Breast epithelium (tissue), 4 donors: ENCODE measurements at regions not wholly inside any gene's neighbourhood (a gene's known extent, or its start where the extent isn't known, plus 50 kb on each side); places are given as distances from the start of the nearest gene placed in this dataset.

Experiments used
- DNase-seq, 2 donors: peaks; one replicate each; pipeline ENCODE4 v3.0.0-alpha.2; 2019; ENCODE audit warnings: low spot score in 2 of 2
- H3K27ac ChIP-seq, 2 donors: fragments of 200-600 bp; sonication (generic) in 1 of 2; one replicate each; pipeline ENCODE4 v1.5.1; 2016 to 2019; ENCODE audit warnings: mild to moderate bottlenecking in 1 of 2
- H3K27me3 ChIP-seq, 2 donors: fragments of 200-600 bp; sonication (generic) in 1 of 2; one replicate each; pipeline versions ENCODE4 v1.5.1 to v1.6.0; 2017 to 2019; ENCODE audit warnings: control low read depth in 1 of 2, mild to moderate bottlenecking in 1 of 2
- H3K36me3 ChIP-seq: fragments of 200-600 bp; one replicate; pipeline ENCODE4 v1.5.1; 2019
- H3K4me1 ChIP-seq, 2 donors: fragments of 200-600 bp; sonication (generic); one replicate each; pipeline ENCODE4 v1.5.1; 2016 to 2019; ENCODE audit warnings: control low read depth in 1 of 2
- H3K4me3 ChIP-seq, 3 donors: fragments of 200-600 bp; sonication (generic); 1 replicate in 2 of 3; 2 replicates in 1 of 3; pipeline ENCODE4 v1.5.1; 2016 to 2019; ENCODE audit warnings: mild to moderate bottlenecking in 3 of 3, moderate library complexity in 2 of 3
- H3K9me3 ChIP-seq, 2 donors: fragments of 200-600 bp; sonication (generic) in 1 of 2; one replicate each; pipeline ENCODE4 v1.5.1; 2016 to 2019; ENCODE audit warnings: control low read depth in 1 of 2
- POLR2A ChIP-seq: fragments of 450-650 bp; IDR thresholded peaks from one replicate; pipeline ENCODE4 v1.6.1; 2016; ENCODE audit warnings: antibody characterized with exemption, mild to moderate bottlenecking, moderate library complexity
- POLR2AphosphoS5 ChIP-seq, 3 donors: sonication (generic); formaldehyde crosslinking; IDR thresholded peaks; one replicate each; pipeline ENCODE4 v1.6.1; 2017; ENCODE audit warnings: antibody characterized with exemption in 3 of 3
- intact Hi-C: fragments of 100-400 bp; cut with DNase I; formaldehyde crosslinking; loops from one replicate; pipeline ENCODE4 v1.15.1; 2023; ENCODE audit warnings: low total_unique reads
- TF ChIP-seq, protein P1 (sequence below), 3 donors: fragments of 450-650 bp; IDR thresholded peaks; one replicate each; pipeline ENCODE4 v1.5.1; 2016 to 2017; ENCODE audit warnings: antibody characterized with exemption in 3 of 3, mild to moderate bottlenecking in 3 of 3, moderate library complexity in 3 of 3

DNA sequence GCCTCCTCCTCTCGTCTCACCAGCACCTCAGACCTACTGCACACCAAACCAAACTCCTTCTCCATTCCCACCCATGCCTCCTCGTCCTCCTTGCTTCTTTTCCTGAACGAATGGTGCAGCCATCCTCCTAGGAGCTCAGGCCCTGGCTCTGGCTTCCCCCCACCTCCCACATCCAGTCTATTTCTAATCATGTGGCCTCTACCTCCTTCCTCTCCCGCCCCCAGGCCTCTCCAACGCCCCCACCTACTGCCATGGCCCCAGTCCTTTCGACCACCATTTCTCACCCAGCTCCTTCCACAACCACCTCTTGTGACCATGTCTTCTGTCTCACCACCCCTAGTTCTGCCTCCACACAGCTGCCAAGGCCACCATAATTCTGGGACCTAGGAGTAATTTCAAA, 127.1 kb downstream of the PJA1 start:
- no peak overlapping the region for H3K4me3 ChIP-seq
- intact Hi-C loops: no loop called here
- no peak overlapping the region for H3K27ac ChIP-seq
- no peaks in the 10 kb centered on the region for H3K9me3 ChIP-seq
- H3K4me1 ChIP-seq: no peaks in the 10 kb centered on the region
- TF ChIP-seq POLR2AphosphoS5 (IDR thresholded peaks at IDR 0.05) (no peak), POLR2A (no peak)
- TF ChIP-seq, protein P1, sequence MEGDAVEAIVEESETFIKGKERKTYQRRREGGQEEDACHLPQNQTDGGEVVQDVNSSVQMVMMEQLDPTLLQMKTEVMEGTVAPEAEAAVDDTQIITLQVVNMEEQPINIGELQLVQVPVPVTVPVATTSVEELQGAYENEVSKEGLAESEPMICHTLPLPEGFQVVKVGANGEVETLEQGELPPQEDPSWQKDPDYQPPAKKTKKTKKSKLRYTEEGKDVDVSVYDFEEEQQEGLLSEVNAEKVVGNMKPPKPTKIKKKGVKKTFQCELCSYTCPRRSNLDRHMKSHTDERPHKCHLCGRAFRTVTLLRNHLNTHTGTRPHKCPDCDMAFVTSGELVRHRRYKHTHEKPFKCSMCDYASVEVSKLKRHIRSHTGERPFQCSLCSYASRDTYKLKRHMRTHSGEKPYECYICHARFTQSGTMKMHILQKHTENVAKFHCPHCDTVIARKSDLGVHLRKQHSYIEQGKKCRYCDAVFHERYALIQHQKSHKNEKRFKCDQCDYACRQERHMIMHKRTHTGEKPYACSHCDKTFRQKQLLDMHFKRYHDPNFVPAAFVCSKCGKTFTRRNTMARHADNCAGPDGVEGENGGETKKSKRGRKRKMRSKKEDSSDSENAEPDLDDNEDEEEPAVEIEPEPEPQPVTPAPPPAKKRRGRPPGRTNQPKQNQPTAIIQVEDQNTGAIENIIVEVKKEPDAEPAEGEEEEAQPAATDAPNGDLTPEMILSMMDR (IDR thresholded peaks at IDR 0.05): no peak
- H3K27me3 ChIP-seq: peaks cover 0 to 23% of the 10 kb centered on the region in 2 donors
- no peaks in the 10 kb centered on the region for H3K36me3 ChIP-seq
- DNase-seq: no peak

DNA sequence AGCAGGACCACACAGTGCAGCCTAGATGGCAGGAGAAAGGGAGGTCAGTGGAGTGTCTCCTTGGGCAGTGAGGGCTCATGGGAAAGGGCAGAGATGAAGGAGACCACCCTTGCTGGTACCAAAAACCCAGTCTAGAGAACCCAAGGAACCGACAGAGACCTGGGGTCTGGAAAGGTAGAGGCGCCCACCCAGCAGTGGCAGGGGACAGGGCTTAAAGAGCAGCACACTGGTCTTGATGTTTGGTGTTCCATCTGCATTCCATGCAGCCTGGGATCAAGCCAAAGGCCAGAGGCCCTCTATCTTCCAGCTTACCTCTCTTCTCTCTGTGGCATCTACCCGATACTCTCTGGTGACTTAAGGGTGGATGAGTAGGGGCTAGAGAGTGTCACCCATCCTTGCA, 127.5 kb downstream of the PJA1 start:
- Histone ChIP-seq H3K9me3 (no peaks in the 10 kb centered on the region), H3K27ac (no peak overlapping the region), H3K36me3 (no peaks in the 10 kb centered on the region), H3K27me3 (peaks cover 0 to 23% of the 10 kb centered on the region in 2 donors), H3K4me3 (no peak overlapping the region), H3K4me1 (no peaks in the 10 kb centered on the region)
- no peak for DNase-seq
- TF ChIP-seq POLR2A (no peak), POLR2AphosphoS5 (IDR thresholded peaks at IDR 0.05) (no peak)
- TF ChIP-seq, protein P1 (IDR thresholded peaks at IDR 0.05): no peak
- intact Hi-C loops: no loop called here

DNA sequence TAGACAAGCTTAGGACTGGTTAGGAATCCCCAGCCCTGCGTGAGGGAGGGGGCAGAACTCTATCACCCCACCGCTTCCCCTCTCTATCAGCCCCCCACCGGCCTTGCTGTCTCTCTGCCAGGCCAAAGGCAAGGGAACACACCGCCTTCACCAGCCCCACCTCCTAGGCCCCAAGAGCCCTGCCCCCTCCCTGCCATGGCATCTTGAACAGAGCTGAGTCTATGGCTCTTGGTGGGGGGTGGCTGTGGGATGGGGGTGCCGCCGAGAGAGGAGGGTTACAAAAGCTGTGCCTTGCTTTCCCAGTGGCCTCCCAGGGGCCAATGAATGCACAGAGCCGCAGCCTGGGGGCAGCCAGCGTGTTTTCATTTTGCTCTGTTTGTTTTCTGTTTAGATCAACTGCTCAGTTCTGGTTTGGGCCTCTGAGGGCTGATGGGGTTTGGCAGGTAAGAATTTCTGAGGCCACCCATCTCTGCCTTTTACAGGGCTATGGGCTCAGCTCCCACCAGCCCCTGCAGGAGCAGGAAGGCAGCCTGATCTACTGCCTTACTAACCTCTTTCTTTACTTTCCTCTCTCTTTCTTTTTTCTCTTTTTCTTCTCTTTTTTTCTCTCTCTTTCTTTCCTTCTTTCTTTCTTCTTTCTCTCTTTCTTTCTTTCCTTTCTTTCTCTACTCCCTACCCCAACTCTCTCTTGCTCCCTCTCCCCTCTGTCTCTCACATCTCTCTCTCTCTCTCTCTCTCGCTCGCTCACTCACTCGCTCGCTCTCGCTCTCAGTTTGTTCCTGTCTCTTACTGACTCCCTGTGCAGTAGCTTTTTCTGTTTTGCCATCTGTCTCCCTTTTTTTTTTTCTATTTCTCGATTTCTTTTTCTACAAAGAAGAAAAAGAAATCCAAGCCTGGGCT, 128.3 kb downstream of the PJA1 start:
- Histone ChIP-seq H3K27ac (no peak overlapping the region), H3K4me1 (no peaks in the 10 kb centered on the region), H3K36me3 (no peaks in the 10 kb centered on the region), H3K4me3 (no peak overlapping the region), H3K27me3 (peaks cover 0 to 32% of the 10 kb centered on the region in 2 donors), H3K9me3 (no peaks in the 10 kb centered on the region)
- DNase-seq: no peak
- intact Hi-C loops: no loop called here
- no peak for TF ChIP-seq POLR2A
- no peak for TF ChIP-seq POLR2AphosphoS5 (IDR thresholded peaks at IDR 0.05)
- TF ChIP-seq, protein P1 (IDR thresholded peaks at IDR 0.05): no peak

DNA sequence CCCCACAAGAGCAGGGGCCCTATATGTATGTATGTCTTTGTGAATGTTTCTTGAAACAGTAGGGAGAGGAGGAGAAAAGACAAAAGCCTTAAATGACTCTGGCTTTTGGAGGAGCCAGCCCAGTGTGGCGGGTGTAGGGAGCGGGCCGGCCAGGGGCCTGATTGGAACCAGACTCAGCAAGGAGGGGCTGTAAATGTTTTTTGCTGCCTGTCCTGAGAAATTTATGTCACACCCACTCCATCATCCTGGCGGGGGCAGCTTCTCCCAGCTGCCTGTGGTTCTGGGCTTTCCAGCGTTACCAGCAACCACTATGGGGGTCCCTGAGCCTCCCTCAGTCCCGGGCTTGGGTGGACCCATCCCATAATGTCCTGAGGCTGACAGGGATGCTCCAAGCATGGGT, 130.8 kb downstream of the PJA1 start:
- Histone ChIP-seq H3K9me3 (no peaks in the 10 kb centered on the region), H3K36me3 (no peaks in the 10 kb centered on the region), H3K27ac (no peak overlapping the region), H3K4me1 (no peaks in the 10 kb centered on the region), H3K27me3 (peaks cover 0 to 43% of the 10 kb centered on the region in 2 donors), H3K4me3 (no peak overlapping the region)
- TF ChIP-seq POLR2AphosphoS5 (IDR thresholded peaks at IDR 0.05): no peak
- TF ChIP-seq, protein P1 (IDR thresholded peaks at IDR 0.05): no peak
- no peak for TF ChIP-seq POLR2A
- DNase-seq: no peak
- intact Hi-C loops: no loop called here

DNA sequence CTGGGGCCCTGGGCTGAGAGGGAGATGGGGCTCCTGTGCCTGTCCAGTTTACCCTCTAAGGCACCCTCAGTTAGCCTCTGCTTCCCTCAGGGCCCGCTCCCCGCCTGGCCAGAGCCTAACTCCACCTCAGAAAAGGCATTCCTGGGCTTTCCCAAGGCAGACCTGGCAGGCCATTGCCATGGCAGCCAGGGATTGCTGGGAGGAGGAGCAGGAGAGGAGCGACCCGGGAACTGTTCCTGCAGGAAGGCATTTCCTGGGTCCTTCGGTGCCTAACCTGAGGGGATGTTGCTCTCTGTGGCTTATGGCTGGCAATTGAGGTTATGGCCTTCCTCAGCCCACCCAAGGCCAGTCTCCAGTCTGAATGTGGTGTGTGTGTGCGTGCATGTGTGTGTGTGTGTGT, 131.3 kb downstream of the PJA1 start:
- no peak for DNase-seq
- H3K4me1 ChIP-seq: no peaks in the 10 kb centered on the region
- no peaks in the 10 kb centered on the region for H3K36me3 ChIP-seq
- peaks cover 0 to 43% of the 10 kb centered on the region in 2 donors for H3K27me3 ChIP-seq
- no peak overlapping the region for H3K4me3 ChIP-seq
- TF ChIP-seq, protein P1 (IDR thresholded peaks at IDR 0.05): no peak
- TF ChIP-seq POLR2A (no peak), POLR2AphosphoS5 (IDR thresholded peaks at IDR 0.05) (no peak)
- intact Hi-C loops: no loop called here
- H3K27ac ChIP-seq: no peak overlapping the region
- no peaks in the 10 kb centered on the region for H3K9me3 ChIP-seq
